ENCODE measurements at regions not wholly inside any gene's neighbourhood (a gene's known extent, or its start where the extent isn't known, plus 50 kb on each side); places are given as distances from the start of the nearest gene placed in this dataset.

GRCh38 chr5:96258692-96259091 lies 174.4 kb downstream of the PCSK1 start:
- TF ChIP-seq POLR2A (IDR thresholded peaks at IDR 0.05) (no peak), CTCF (IDR thresholded peaks at IDR 0.05) (no peak)
